Cardiac fibroblast (primary cell): ENCODE measurements at regions not wholly inside any gene's neighbourhood (a gene's known extent, or its start where the extent isn't known, plus 50 kb on each side); places are given as distances from the start of the nearest gene placed in this dataset.

Source experiments
- DNase-seq, 2 donors: peaks; one replicate each; pipeline versions ENCODE4 v3.0.0 to v3.0.0-alpha.2; 2010; ENCODE audit warnings: low read depth in 2 of 2
- H3K4me3 ChIP-seq, 2 donors: replicated peaks in 1 of 2; 1 replicate in 1 of 2; 2 replicates in 1 of 2; pipeline ENCODE4 v1.5.1; 2011; ENCODE audit warnings: low read depth in 2 of 2, low read length in 2 of 2, mild to moderate bottlenecking in 2 of 2, moderate library complexity in 1 of 2
- CTCF ChIP-seq: IDR thresholded peaks from one replicate; pipeline ENCODE4 v1.5.1; 2011; ENCODE audit warnings: low read depth, mild to moderate bottlenecking, low read length, inconsistent platforms

- peak; percentile 33 to 35 for DNase-seq
- H3K4me3 ChIP-seq, result no peak overlapping the region
- TF ChIP-seq CTCF, result peak; percentile 62
Measured at GRCh38 chr2:138846216-138846821, 66.1 kb upstream of the NXPH2 start.

GRCh38 chr2:138842341-138842740, 62.2 kb upstream of the NXPH2 start:
- H3K4me3 ChIP-seq, result no peak overlapping the region
- no peak for DNase-seq
- no peak for TF ChIP-seq CTCF

GRCh38 chr2:138841459-138841858, 61.3 kb upstream of the NXPH2 start:
- TF ChIP-seq CTCF, result no peak

GRCh38 chr2:138838851-138839620, 58.8 kb upstream of the NXPH2 start:
- TF ChIP-seq CTCF, result no peak
- H3K4me3 ChIP-seq, result no peak overlapping the region
- DNase-seq, result no peak

More at GRCh38 chr2:138841459-138841858, 61.3 kb upstream of the NXPH2 start:
- no peak for DNase-seq
- H3K4me3 ChIP-seq, result no peak overlapping the region

GRCh38 chr2:138831691-138832090, 51.5 kb upstream of the NXPH2 start:
- no peak for DNase-seq
- no peak overlapping the region for H3K4me3 ChIP-seq
- no peak for TF ChIP-seq CTCF

- TF ChIP-seq CTCF, result no peak
Measured at GRCh38 chr2:138831154-138831553, 51.0 kb upstream of the NXPH2 start.

GRCh38 chr2:138830547-138830946, 50.4 kb upstream of the NXPH2 start:
- no peak overlapping the region for H3K4me3 ChIP-seq
- DNase-seq, result no peak
- TF ChIP-seq CTCF, result no peak

More at GRCh38 chr2:138831154-138831553, 51.0 kb upstream of the NXPH2 start:
- DNase-seq, result no peak
- no peak overlapping the region for H3K4me3 ChIP-seq
